Bronchial epithelial cell (primary cell): ENCODE measurements at regions not wholly inside any gene's neighbourhood (a gene's known extent, or its start where the extent isn't known, plus 50 kb on each side); places are given as distances from the start of the nearest gene placed in this dataset.

Source experiments
- DNase-seq: peaks from one replicate; pipeline ENCODE4 v3.0.0-alpha.2; 2010; ENCODE audit warnings: low read depth
- FAIRE-seq: peaks from 2 replicates; lab custom pipeline; 2011; peaks lifted over from hg19 to GRCh38; lab: Jason Lieb, UNC
- H3K27me3 ChIP-seq: 2 replicates; pipeline ENCODE4 v1.5.1; 2011; ENCODE audit warnings: low read length; ENCODE audit not compliant: control insufficient read depth, insufficient read depth
- H3K36me3 ChIP-seq: 2 replicates; pipeline ENCODE4 v1.5.1; 2011; ENCODE audit warnings: low read length; ENCODE audit not compliant: control insufficient read depth, insufficient read depth
- H3K4me3 ChIP-seq: 2 replicates; pipeline ENCODE4 v1.5.1; 2011; ENCODE audit warnings: mild to moderate bottlenecking, low read depth, low read length, control low read depth
- TF ChIP-seq, protein P1 (sequence below): IDR thresholded peaks from 2 replicates; pipeline ENCODE4 v1.5.1; 2011; ENCODE audit warnings: mild to moderate bottlenecking, moderate library complexity, low read length, control low read depth, inconsistent platforms; ENCODE audit not compliant: insufficient read depth, severe bottlenecking

DNA sequence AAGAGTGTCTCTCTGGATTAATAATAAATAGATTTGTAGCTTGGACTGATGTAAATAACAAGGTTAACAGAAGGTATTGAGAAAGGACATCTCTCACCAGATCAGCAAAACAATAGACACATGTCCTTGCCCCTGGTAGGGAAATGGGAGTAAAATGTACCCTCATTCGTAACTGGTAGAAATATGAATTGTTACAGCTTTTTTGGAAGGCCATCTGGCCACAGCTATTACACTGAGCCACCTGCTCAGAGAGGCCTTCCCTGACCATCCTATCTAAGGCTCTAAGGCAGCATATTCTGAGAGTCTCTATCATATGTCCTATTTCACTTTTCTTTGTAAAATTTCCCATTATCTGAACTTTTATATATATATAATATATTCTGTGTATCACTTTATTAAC is 129.1 kb upstream of the MAP1B start:
- DNase-seq = no peak
- H3K36me3 ChIP-seq = no peaks in the 10 kb centered on the region

DNA sequence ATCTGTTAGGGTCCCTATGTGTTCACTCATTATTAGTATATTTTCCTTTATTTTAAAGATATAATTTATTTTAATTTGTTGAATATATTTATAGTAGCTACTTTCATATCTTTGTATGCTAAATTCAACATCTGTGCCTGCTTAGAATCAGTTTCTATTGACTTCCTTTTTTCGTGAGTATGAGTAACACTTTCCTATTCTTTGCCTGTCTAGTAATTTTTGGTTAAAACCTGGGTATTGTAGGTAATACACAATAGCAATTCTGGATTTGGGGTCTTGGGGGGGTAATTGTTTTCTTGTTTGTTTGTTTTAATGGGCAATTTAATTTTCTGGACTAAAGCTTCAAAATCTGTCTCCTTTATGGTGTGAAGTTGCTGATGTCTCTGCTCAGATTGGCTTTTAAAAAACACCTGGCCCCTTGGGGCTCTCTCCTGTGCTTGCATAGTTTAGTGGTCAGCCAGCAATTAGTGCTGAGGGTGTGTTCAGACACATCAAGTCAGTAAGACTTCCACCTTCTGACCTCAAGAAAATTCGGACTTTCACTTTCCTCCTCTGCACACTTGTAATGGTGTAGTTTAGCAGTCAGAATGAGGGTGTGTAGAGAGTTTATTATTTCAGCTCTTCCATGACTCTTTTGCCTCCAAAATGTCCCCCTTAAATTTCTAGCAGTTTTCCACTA is 124.4 kb upstream of the MAP1B start:
- FAIRE-seq (no peak), DNase-seq (no peak)
- no peaks in the 10 kb centered on the region for H3K27me3 ChIP-seq
- no peak overlapping the region for H3K4me3 ChIP-seq
- H3K36me3 ChIP-seq = no peaks in the 10 kb centered on the region
- TF ChIP-seq, protein P1, sequence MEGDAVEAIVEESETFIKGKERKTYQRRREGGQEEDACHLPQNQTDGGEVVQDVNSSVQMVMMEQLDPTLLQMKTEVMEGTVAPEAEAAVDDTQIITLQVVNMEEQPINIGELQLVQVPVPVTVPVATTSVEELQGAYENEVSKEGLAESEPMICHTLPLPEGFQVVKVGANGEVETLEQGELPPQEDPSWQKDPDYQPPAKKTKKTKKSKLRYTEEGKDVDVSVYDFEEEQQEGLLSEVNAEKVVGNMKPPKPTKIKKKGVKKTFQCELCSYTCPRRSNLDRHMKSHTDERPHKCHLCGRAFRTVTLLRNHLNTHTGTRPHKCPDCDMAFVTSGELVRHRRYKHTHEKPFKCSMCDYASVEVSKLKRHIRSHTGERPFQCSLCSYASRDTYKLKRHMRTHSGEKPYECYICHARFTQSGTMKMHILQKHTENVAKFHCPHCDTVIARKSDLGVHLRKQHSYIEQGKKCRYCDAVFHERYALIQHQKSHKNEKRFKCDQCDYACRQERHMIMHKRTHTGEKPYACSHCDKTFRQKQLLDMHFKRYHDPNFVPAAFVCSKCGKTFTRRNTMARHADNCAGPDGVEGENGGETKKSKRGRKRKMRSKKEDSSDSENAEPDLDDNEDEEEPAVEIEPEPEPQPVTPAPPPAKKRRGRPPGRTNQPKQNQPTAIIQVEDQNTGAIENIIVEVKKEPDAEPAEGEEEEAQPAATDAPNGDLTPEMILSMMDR = no peak

More for the DNA sequence above, 129.1 kb upstream of the MAP1B start:
- no peak for FAIRE-seq
- TF ChIP-seq, protein P1 = no peak
- H3K4me3 ChIP-seq = no peak overlapping the region
- H3K27me3 ChIP-seq = no peaks in the 10 kb centered on the region

DNA sequence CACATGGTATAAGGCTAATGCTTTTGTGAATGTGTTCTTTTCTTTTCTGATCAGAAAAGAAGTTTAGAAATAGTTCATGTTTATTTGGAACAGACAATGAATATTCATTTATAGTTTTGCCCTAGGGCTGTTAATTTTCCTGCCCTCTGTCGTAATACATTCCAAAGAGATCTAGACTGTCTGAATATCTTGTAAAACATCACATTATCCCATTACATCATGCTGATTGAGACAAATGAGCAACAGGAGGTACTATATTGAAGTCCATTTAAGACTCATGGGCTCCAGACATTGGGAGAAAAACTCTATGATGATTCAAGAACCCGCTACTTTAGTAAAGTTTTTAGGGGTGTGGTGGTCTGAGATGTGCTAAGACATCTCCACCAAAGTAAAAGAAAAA is 121.2 kb upstream of the MAP1B start:
- DNase-seq (no peak), FAIRE-seq (no peak)
- TF ChIP-seq, protein P1 = no peak
- no peaks in the 10 kb centered on the region for H3K27me3 ChIP-seq
- H3K4me3 ChIP-seq = no peak overlapping the region
- H3K36me3 ChIP-seq = no peaks in the 10 kb centered on the region

DNA sequence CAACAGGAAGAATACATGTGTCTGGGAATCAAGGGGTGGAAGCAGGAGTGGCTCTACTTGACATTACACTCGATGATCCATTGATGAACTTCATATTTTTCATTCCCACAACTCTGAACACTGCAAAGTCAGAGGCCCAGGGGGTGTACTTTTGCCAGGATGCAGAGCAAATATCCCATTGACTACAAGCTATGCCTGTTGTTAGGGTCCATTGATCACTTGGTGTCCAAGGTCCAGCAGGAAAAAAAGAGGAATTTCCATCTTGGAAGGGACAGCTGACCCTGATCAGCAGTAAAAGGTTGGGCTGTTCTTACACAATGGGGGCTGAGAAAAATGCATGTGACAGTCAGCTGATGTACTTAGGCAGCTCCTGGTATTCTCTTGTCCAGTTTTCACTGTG is 118.5 kb upstream of the MAP1B start:
- H3K27me3 ChIP-seq = no peaks in the 10 kb centered on the region
- FAIRE-seq (no peak), DNase-seq (no peak)
- no peaks in the 10 kb centered on the region for H3K36me3 ChIP-seq
- TF ChIP-seq, protein P1 = no peak
- no peak overlapping the region for H3K4me3 ChIP-seq

- TF ChIP-seq, protein P1 = no peak
- no peaks in the 10 kb centered on the region for H3K36me3 ChIP-seq
- no peak overlapping the region for H3K4me3 ChIP-seq
- DNase-seq = no peak
- no peak for FAIRE-seq
- H3K27me3 ChIP-seq = no peaks in the 10 kb centered on the region
Measured at GRCh38 chr5:71993600-71993999, 113.7 kb upstream of the MAP1B start.

GRCh38 chr5:71996789-71997188 is 110.5 kb upstream of the MAP1B start:
- no peak for DNase-seq
- no peaks in the 10 kb centered on the region for H3K36me3 ChIP-seq
- no peaks in the 10 kb centered on the region for H3K27me3 ChIP-seq
- no peak overlapping the region for H3K4me3 ChIP-seq
- no peak for FAIRE-seq
- TF ChIP-seq, protein P1 = no peak
